ENCODE measurements at regions not wholly inside any gene's neighbourhood (a gene's known extent, or its start where the extent isn't known, plus 50 kb on each side); places are given as distances from the start of the nearest gene placed in this dataset.
"Not testable (repeated sequence)": the region's sequence is repeated elsewhere in the genome, so short reads cannot be mapped to it uniquely, and the experiment has no call there.

GRCh38 chr7:112959276-112959675 lies 127.4 kb downstream of the GPR85 start:
- Histone ChIP-seq H3K4me1 (ENCODE audit: control insufficient read depth in 5 of 5, insufficient read depth in 5 of 5, low read length in 5 of 5) (no peaks in the 10 kb centered on the region), H3K4me3 (ENCODE audit: low read depth in 1 of 5, low read length in 5 of 5) (no peak overlapping the region), H3K9me3 (ENCODE audit: control insufficient read depth in 5 of 5, low read length in 5 of 5) (no peaks in the 10 kb centered on the region), H3K27me3 (ENCODE audit: control insufficient read depth in 5 of 5, insufficient read depth in 4 of 5, low read length in 5 of 5) (no peaks in the 10 kb centered on the region), H3K36me3 (ENCODE audit: control insufficient read depth in 5 of 5, insufficient read depth in 5 of 5, low read length in 5 of 5) (no peaks in the 10 kb centered on the region), H3K27ac (ENCODE audit: low read depth, low read length) (no peak overlapping the region), H3K9ac (ENCODE audit: low read length in 5 of 5) (no peak overlapping the region)

GRCh38 chr7:112958775-112959174 lies 127.9 kb downstream of the GPR85 start:
- Histone ChIP-seq H3K27me3 (ENCODE audit: control insufficient read depth in 5 of 5, insufficient read depth in 4 of 5, low read length in 5 of 5) (no peaks in the 10 kb centered on the region), H3K9me3 (ENCODE audit: control insufficient read depth in 5 of 5, low read length in 5 of 5) (no peaks in the 10 kb centered on the region), H3K36me3 (ENCODE audit: control insufficient read depth in 5 of 5, insufficient read depth in 5 of 5, low read length in 5 of 5) (no peaks in the 10 kb centered on the region), H3K27ac (ENCODE audit: low read depth, low read length) (no peak overlapping the region), H3K4me3 (ENCODE audit: low read depth in 1 of 5, low read length in 5 of 5) (no peak overlapping the region), H3K9ac (ENCODE audit: low read length in 5 of 5) (no peak overlapping the region), H3K4me1 (ENCODE audit: control insufficient read depth in 5 of 5, insufficient read depth in 5 of 5, low read length in 5 of 5) (no peaks in the 10 kb centered on the region)

- Histone ChIP-seq H3K36me3 (ENCODE audit: control insufficient read depth in 5 of 5, insufficient read depth in 5 of 5, low read length in 5 of 5) (no peaks in the 10 kb centered on the region), H3K27me3 (ENCODE audit: control insufficient read depth in 5 of 5, insufficient read depth in 4 of 5, low read length in 5 of 5) (no peaks in the 10 kb centered on the region), H3K4me3 (ENCODE audit: low read depth in 1 of 5, low read length in 5 of 5) (no peak overlapping the region), H3K4me1 (ENCODE audit: control insufficient read depth in 5 of 5, insufficient read depth in 5 of 5, low read length in 5 of 5) (no peaks in the 10 kb centered on the region), H3K9me3 (ENCODE audit: control insufficient read depth in 5 of 5, low read length in 5 of 5) (no peaks in the 10 kb centered on the region), H3K27ac (ENCODE audit: low read depth, low read length) (no peak overlapping the region), H3K9ac (ENCODE audit: low read length in 5 of 5) (no peak overlapping the region)
These were observed 128.7 kb downstream of the GPR85 start for GRCh38 chr7:112957901-112958300.

- H3K27ac ChIP-seq (ENCODE audit: low read depth, low read length); H3K4me1 ChIP-seq (ENCODE audit: control insufficient read depth in 5 of 5, insufficient read depth in 5 of 5, low read length in 5 of 5); H3K9ac ChIP-seq (ENCODE audit: low read length in 5 of 5); H3K9me3 ChIP-seq (ENCODE audit: control insufficient read depth in 5 of 5, low read length in 5 of 5); H3K36me3 ChIP-seq (ENCODE audit: control insufficient read depth in 5 of 5, insufficient read depth in 5 of 5, low read length in 5 of 5); H3K4me3 ChIP-seq (ENCODE audit: low read depth in 1 of 5, low read length in 5 of 5); H3K27me3 ChIP-seq (ENCODE audit: control insufficient read depth in 5 of 5, insufficient read depth in 4 of 5, low read length in 5 of 5): not testable (repeated sequence)
These were observed 133.6 kb downstream of the GPR85 start for GRCh38 chr7:112953031-112953430.

- H3K4me1 ChIP-seq (ENCODE audit: control insufficient read depth in 5 of 5, insufficient read depth in 5 of 5, low read length in 5 of 5) = no peaks in the 10 kb centered on the region
- no peak overlapping the region for H3K27ac ChIP-seq (ENCODE audit: low read depth, low read length)
- H3K36me3 ChIP-seq (ENCODE audit: control insufficient read depth in 5 of 5, insufficient read depth in 5 of 5, low read length in 5 of 5) = no peaks in the 10 kb centered on the region
- no peak overlapping the region for H3K9ac ChIP-seq (ENCODE audit: low read length in 5 of 5)
- H3K9me3 ChIP-seq (ENCODE audit: control insufficient read depth in 5 of 5, low read length in 5 of 5) = no peaks in the 10 kb centered on the region
- no peaks in the 10 kb centered on the region for H3K27me3 ChIP-seq (ENCODE audit: control insufficient read depth in 5 of 5, insufficient read depth in 4 of 5, low read length in 5 of 5)
- no peak overlapping the region for H3K4me3 ChIP-seq (ENCODE audit: low read depth in 1 of 5, low read length in 5 of 5)
These were observed 135.6 kb downstream of the GPR85 start for GRCh38 chr7:112951070-112951469.

GRCh38 chr7:112949682-112950081 lies 136.9 kb downstream of the GPR85 start:
- not testable (repeated sequence) for H3K27ac ChIP-seq (ENCODE audit: low read depth, low read length); H3K9ac ChIP-seq (ENCODE audit: low read length in 5 of 5); H3K27me3 ChIP-seq (ENCODE audit: control insufficient read depth in 5 of 5, insufficient read depth in 4 of 5, low read length in 5 of 5); H3K36me3 ChIP-seq (ENCODE audit: control insufficient read depth in 5 of 5, insufficient read depth in 5 of 5, low read length in 5 of 5); H3K4me3 ChIP-seq (ENCODE audit: low read depth in 1 of 5, low read length in 5 of 5); H3K4me1 ChIP-seq (ENCODE audit: control insufficient read depth in 5 of 5, insufficient read depth in 5 of 5, low read length in 5 of 5); H3K9me3 ChIP-seq (ENCODE audit: control insufficient read depth in 5 of 5, low read length in 5 of 5)

- no peaks in the 10 kb centered on the region for H3K36me3 ChIP-seq (ENCODE audit: control insufficient read depth in 5 of 5, insufficient read depth in 5 of 5, low read length in 5 of 5)
These were observed 140.3 kb downstream of the GPR85 start for GRCh38 chr7:112946350-112946749.

GRCh38 chr7:112945046-112945445 lies 141.6 kb downstream of the GPR85 start:
- H3K9ac ChIP-seq (ENCODE audit: low read length in 5 of 5) = no peak overlapping the region
- peaks cover 0 to 7% (median 7%) of the 10 kb centered on the region in 5 donors for H3K4me1 ChIP-seq (ENCODE audit: control insufficient read depth in 5 of 5, insufficient read depth in 5 of 5, low read length in 5 of 5)
- no peaks in the 10 kb centered on the region for H3K36me3 ChIP-seq (ENCODE audit: control insufficient read depth in 5 of 5, insufficient read depth in 5 of 5, low read length in 5 of 5)
- H3K9me3 ChIP-seq (ENCODE audit: control insufficient read depth in 5 of 5, low read length in 5 of 5) = no peaks in the 10 kb centered on the region
- no peak overlapping the region for H3K4me3 ChIP-seq (ENCODE audit: low read depth in 1 of 5, low read length in 5 of 5)
- no peak overlapping the region for H3K27ac ChIP-seq (ENCODE audit: low read depth, low read length)
- H3K27me3 ChIP-seq (ENCODE audit: control insufficient read depth in 5 of 5, insufficient read depth in 4 of 5, low read length in 5 of 5) = no peaks in the 10 kb centered on the region

More at GRCh38 chr7:112946350-112946749, 140.3 kb downstream of the GPR85 start:
- Histone ChIP-seq H3K9me3 (ENCODE audit: control insufficient read depth in 5 of 5, low read length in 5 of 5) (no peaks in the 10 kb centered on the region), H3K4me1 (ENCODE audit: control insufficient read depth in 5 of 5, insufficient read depth in 5 of 5, low read length in 5 of 5) (no peaks in the 10 kb centered on the region), H3K27me3 (ENCODE audit: control insufficient read depth in 5 of 5, insufficient read depth in 4 of 5, low read length in 5 of 5) (no peaks in the 10 kb centered on the region), H3K4me3 (ENCODE audit: low read depth in 1 of 5, low read length in 5 of 5) (no peak overlapping the region), H3K9ac (ENCODE audit: low read length in 5 of 5) (no peak overlapping the region), H3K27ac (ENCODE audit: low read depth, low read length) (no peak overlapping the region)

- no peak overlapping the region for H3K9ac ChIP-seq (ENCODE audit: low read length in 5 of 5)
- H3K36me3 ChIP-seq (ENCODE audit: control insufficient read depth in 5 of 5, insufficient read depth in 5 of 5, low read length in 5 of 5) = no peaks in the 10 kb centered on the region
- no peaks in the 10 kb centered on the region for H3K27me3 ChIP-seq (ENCODE audit: control insufficient read depth in 5 of 5, insufficient read depth in 4 of 5, low read length in 5 of 5)
- H3K4me1 ChIP-seq (ENCODE audit: control insufficient read depth in 5 of 5, insufficient read depth in 5 of 5, low read length in 5 of 5) = peaks cover 0 to 24% (median 19%) of the 10 kb centered on the region in 5 donors
- no peak overlapping the region for H3K27ac ChIP-seq (ENCODE audit: low read depth, low read length)
- no peaks in the 10 kb centered on the region for H3K9me3 ChIP-seq (ENCODE audit: control insufficient read depth in 5 of 5, low read length in 5 of 5)
- no peak overlapping the region for H3K4me3 ChIP-seq (ENCODE audit: low read depth in 1 of 5, low read length in 5 of 5)
These were observed 143.6 kb downstream of the GPR85 start for GRCh38 chr7:112942981-112943380.

GRCh38 chr7:112942125-112942524 lies 144.5 kb downstream of the GPR85 start:
- peaks cover 0 to 27% (median 21%) of the 10 kb centered on the region in 5 donors for H3K4me1 ChIP-seq (ENCODE audit: control insufficient read depth in 5 of 5, insufficient read depth in 5 of 5, low read length in 5 of 5)
- H3K4me3 ChIP-seq (ENCODE audit: low read depth in 1 of 5, low read length in 5 of 5); H3K27ac ChIP-seq (ENCODE audit: low read depth, low read length); H3K36me3 ChIP-seq (ENCODE audit: control insufficient read depth in 5 of 5, insufficient read depth in 5 of 5, low read length in 5 of 5); H3K27me3 ChIP-seq (ENCODE audit: control insufficient read depth in 5 of 5, insufficient read depth in 4 of 5, low read length in 5 of 5); H3K9ac ChIP-seq (ENCODE audit: low read length in 5 of 5); H3K9me3 ChIP-seq (ENCODE audit: control insufficient read depth in 5 of 5, low read length in 5 of 5): not testable (repeated sequence)

GRCh38 chr7:112940314-112940732 lies 146.3 kb downstream of the GPR85 start:
- Histone ChIP-seq H3K4me1 (ENCODE audit: control insufficient read depth in 5 of 5, insufficient read depth in 5 of 5, low read length in 5 of 5) (peaks cover 0 to 27% (median 21%) of the 10 kb centered on the region in 5 donors), H3K36me3 (ENCODE audit: control insufficient read depth in 5 of 5, insufficient read depth in 5 of 5, low read length in 5 of 5) (no peaks in the 10 kb centered on the region), H3K9me3 (ENCODE audit: control insufficient read depth in 5 of 5, low read length in 5 of 5) (no peaks in the 10 kb centered on the region), H3K27ac (ENCODE audit: low read depth, low read length) (peak overlapping the region; percentile 58), H3K27me3 (ENCODE audit: control insufficient read depth in 5 of 5, insufficient read depth in 4 of 5, low read length in 5 of 5) (no peaks in the 10 kb centered on the region), H3K4me3 (ENCODE audit: low read depth in 1 of 5, low read length in 5 of 5) (peak overlapping the region; percentile 69 to 98 (median 94)), H3K9ac (ENCODE audit: low read length in 5 of 5) (peak overlapping the region; percentile 13 to 75 (median 64))
